ENCODE measurements at regions not wholly inside any gene's neighbourhood (a gene's known extent, or its start where the extent isn't known, plus 50 kb on each side); places are given as distances from the start of the nearest gene placed in this dataset.

- TF ChIP-seq, protein P1, sequence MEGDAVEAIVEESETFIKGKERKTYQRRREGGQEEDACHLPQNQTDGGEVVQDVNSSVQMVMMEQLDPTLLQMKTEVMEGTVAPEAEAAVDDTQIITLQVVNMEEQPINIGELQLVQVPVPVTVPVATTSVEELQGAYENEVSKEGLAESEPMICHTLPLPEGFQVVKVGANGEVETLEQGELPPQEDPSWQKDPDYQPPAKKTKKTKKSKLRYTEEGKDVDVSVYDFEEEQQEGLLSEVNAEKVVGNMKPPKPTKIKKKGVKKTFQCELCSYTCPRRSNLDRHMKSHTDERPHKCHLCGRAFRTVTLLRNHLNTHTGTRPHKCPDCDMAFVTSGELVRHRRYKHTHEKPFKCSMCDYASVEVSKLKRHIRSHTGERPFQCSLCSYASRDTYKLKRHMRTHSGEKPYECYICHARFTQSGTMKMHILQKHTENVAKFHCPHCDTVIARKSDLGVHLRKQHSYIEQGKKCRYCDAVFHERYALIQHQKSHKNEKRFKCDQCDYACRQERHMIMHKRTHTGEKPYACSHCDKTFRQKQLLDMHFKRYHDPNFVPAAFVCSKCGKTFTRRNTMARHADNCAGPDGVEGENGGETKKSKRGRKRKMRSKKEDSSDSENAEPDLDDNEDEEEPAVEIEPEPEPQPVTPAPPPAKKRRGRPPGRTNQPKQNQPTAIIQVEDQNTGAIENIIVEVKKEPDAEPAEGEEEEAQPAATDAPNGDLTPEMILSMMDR (conservative IDR thresholded peaks at IDR 0.05 in 1 of 2, IDR thresholded peaks at IDR 0.05 in 1 of 2; ENCODE audit: low read depth in 1 of 2, low read length in 2 of 2) = no peak
- TF ChIP-seq EZH2 (IDR thresholded peaks at IDR 0.05; ENCODE audit: low read length, missing control alignments) = no peak
These were observed 439.7 kb upstream of the FRG1 start for GRCh38 chr4:189500970-189501369.

Data from fibroblast of lung (primary cell).